Epithelial cell of prostate (primary cell): ENCODE measurements at regions not wholly inside any gene's neighbourhood (a gene's known extent, or its start where the extent isn't known, plus 50 kb on each side); places are given as distances from the start of the nearest gene placed in this dataset.
"Not testable (repeated sequence)": the region's sequence is repeated elsewhere in the genome, so short reads cannot be mapped to it uniquely, and the experiment has no call there.

Source experiments
- DNase-seq: peaks from one replicate; pipeline ENCODE4 v3.0.0-alpha.2; 2011; ENCODE audit warnings: low read depth, low spot score
- H3K27ac ChIP-seq: fragments of 450-650 bp; 2 replicates; pipeline ENCODE4 v1.5.1; 2017; ENCODE audit warnings: mild to moderate bottlenecking

DNA sequence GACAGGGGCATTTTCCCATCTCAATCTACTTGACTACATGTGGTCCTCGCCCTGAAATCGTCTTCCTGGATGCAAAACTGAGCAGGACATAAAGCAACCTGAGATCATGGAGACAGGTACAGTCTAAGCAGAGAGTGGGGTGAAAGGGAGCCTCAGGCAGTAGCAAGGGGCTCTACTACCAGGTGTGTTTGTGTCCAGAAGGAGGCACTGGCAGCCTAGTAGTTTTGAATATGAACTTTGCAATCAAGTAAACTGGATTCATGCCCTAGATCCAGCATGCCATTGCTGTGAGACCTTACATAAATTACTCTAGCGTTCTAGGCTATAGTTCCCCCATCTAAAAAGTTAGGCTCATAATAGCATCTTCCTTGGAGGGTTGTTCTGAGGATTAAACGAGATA is 147.4 kb downstream of the TXNL1 start:
- no peak overlapping the region for H3K27ac ChIP-seq
- DNase-seq: no peak

GRCh38 chr18:56489893-56490292 is 148.5 kb downstream of the TXNL1 start:
- no peak for DNase-seq

DNA sequence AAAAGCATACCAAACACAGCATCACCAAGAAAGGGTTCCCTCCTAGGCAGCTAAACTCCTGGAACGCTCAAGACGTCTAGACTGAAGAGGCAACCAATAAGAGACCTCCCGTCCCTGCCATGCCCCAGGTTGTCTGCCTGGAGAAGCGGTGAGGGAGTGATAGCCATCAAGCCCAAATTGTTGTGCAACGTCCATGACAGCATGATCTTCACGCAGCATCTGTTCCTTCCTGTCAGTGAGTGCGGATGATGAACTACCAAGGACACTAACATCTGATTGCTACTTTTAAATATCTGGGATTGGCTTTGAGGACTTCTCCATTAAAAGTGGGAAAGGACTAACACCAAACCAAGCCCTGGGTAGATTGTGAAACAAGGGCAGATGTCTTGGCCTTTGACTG is 149.7 kb downstream of the TXNL1 start:
- no peak overlapping the region for H3K27ac ChIP-seq
- no peak for DNase-seq

More at GRCh38 chr18:56489893-56490292, 148.5 kb downstream of the TXNL1 start:
- no peak overlapping the region for H3K27ac ChIP-seq

- no peak for DNase-seq
- no peak overlapping the region for H3K27ac ChIP-seq
These were observed 150.6 kb downstream of the TXNL1 start for GRCh38 chr18:56487801-56488200.

GRCh38 chr18:56483386-56483785 is 155.0 kb downstream of the TXNL1 start:
- H3K27ac ChIP-seq: no peak overlapping the region
- no peak for DNase-seq

GRCh38 chr18:56482813-56483212 is 155.6 kb downstream of the TXNL1 start:
- not testable (repeated sequence) for DNase-seq, H3K27ac ChIP-seq

DNA sequence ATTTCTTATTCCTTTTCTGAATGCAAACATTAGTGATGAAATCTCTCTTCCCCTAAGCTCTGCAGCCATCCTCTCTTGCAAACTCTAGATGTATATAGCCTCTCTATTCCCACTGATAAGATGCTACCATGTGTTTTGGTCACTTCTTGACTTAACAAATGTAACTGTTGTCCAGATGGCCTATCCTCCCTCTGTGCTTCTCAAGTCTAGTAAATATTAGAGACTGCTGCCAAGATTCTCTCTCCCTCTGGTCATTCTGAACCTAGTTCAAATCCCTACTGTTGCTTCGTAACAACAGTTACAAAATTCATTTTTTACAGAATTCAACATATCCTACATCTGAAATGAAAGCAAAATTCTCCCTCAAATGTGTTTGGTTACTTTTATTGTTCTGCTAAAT is 156.6 kb downstream of the TXNL1 start:
- no peak for DNase-seq
- H3K27ac ChIP-seq: no peak overlapping the region

- DNase-seq: no peak
These were observed 158.6 kb downstream of the TXNL1 start for GRCh38 chr18:56479841-56480240.

GRCh38 chr18:56475250-56475649 is 163.1 kb downstream of the TXNL1 start:
- DNase-seq: no peak
- H3K27ac ChIP-seq: no peak overlapping the region

More at GRCh38 chr18:56479841-56480240, 158.6 kb downstream of the TXNL1 start:
- no peak overlapping the region for H3K27ac ChIP-seq

DNA sequence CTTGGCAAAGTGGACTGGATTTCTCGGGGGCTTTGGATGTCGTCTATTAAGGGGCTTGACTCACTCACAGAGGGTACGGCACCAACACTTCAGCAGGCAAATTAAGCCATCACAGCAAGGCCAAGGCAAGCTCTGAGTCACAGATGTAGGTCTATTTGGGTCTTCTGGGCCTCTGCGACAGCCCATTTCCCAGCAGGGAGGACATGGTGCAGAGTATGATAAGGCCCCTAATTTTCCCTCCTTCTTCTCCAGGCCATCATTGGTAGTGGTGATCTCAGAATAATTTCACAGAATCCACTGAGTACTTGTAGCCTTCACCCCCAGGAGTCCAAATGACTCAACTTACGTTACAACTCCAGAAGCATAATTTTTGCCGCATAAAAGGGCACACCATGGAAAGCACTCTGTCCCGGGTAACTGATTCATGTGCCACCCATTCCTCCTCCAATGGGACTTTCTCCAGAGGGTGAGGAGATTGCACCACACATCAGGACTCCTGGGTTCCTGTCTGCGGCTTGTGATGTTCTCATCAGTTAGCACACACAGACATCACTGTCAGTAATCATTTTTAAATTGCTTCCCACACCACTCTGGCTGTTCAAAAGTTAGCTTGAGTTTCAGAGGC is 164.9 kb downstream of the TXNL1 start:
- no peak overlapping the region for H3K27ac ChIP-seq
- no peak for DNase-seq

GRCh38 chr18:56470406-56471351 is 167.7 kb downstream of the TXNL1 start:
- DNase-seq: no peak
- no peak overlapping the region for H3K27ac ChIP-seq

DNA sequence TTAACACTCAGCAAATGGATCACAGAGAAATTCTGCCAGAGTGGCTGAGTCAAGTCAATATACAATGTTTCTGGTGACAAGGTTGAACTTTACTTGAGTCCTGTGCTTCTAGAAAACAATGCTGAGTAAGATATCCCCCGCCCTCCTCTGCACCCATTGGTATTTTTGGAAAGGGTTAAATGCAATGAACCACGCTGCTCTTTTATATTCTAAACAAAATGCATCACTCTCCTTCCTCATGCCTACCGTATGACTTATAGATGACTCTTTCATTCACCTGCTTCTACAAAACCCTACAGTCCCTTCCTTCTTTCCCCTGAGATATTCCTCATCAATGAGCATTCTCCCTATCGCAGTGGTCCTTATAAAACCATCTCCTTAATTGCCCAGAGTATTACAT is 168.8 kb downstream of the TXNL1 start:
- H3K27ac ChIP-seq: peak overlapping the region; percentile 27

GRCh38 chr18:56468396-56468795 is 170.0 kb downstream of the TXNL1 start:
- DNase-seq: no peak

More for the DNA sequence above, 168.8 kb downstream of the TXNL1 start:
- DNase-seq: peak; percentile 36

GRCh38 chr18:56462276-56462675 is 176.1 kb downstream of the TXNL1 start:
- no peak for DNase-seq
- H3K27ac ChIP-seq: no peak overlapping the region

More at GRCh38 chr18:56468396-56468795, 170.0 kb downstream of the TXNL1 start:
- H3K27ac ChIP-seq: no peak overlapping the region

GRCh38 chr18:56461151-56461550 is 177.2 kb downstream of the TXNL1 start:
- peak overlapping the region; percentile 24 for H3K27ac ChIP-seq
- DNase-seq: peak; percentile 59

- DNase-seq: no peak
These were observed 177.8 kb downstream of the TXNL1 start for GRCh38 chr18:56460581-56460980.

GRCh38 chr18:56458770-56459712 is 179.4 kb downstream of the TXNL1 start:
- no peak for DNase-seq
- no peak overlapping the region for H3K27ac ChIP-seq

More at GRCh38 chr18:56460581-56460980, 177.8 kb downstream of the TXNL1 start:
- H3K27ac ChIP-seq: peak overlapping the region; percentile 24

DNA sequence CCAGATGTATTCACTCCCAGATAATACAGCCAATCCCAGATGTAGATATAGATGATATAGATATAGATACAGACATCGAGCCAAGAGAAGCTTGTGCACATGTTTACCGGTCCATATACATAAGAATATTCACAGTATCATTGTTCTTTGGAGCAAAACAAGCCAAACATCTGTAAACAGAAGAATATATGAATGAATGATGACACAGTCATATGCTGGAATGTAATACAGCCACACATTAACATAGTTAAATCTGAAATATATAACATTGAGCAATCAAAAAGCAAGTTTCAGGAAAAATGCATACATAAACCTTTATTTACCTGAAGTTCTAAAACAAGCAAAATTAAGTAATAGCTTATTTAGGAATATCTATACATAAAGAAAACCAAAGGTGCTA is 182.5 kb downstream of the TXNL1 start:
- DNase-seq: no peak
- no peak overlapping the region for H3K27ac ChIP-seq

DNA sequence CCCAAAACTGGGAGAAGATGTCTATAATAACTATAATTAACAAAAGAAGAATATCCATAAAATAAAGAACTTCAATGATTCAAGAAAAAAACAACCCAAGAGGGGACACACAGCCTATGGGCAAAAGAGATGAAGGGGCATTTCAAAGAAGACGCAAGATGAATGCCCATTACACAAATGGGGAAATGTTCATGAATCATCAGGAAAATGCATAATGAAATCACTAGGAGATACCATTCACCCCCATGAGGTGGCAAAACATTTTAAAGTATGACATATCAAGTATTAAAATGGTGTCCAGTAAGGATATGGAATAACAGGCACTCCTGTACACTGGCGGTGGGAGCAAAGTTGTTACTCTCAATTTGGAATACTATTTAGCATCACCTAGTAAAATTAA is 183.3 kb downstream of the TXNL1 start:
- no peak overlapping the region for H3K27ac ChIP-seq
- DNase-seq: no peak

DNA sequence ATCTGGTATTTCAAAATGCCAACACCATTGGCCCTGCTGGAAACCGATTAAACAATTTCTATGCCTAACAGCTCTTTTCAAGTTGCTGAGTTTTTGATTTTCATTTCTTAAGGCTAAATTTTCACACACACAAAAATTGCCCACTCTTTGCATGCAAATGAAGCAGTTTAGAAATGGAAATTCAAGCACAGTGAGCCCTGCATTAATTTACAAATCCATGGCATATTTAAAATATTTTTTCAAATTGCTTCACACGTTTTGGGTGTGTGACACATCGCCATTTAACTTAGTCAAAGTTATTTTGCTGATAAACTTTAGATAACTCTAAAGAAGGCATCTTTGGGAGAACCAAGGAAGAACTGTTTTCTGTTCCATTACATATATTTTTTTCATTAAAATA is 184.8 kb downstream of the TXNL1 start:
- no peak for DNase-seq
- no peak overlapping the region for H3K27ac ChIP-seq
